ENCODE measurements at regions not wholly inside any gene's neighbourhood (a gene's known extent, or its start where the extent isn't known, plus 50 kb on each side); places are given as distances from the start of the nearest gene placed in this dataset.

DNA sequence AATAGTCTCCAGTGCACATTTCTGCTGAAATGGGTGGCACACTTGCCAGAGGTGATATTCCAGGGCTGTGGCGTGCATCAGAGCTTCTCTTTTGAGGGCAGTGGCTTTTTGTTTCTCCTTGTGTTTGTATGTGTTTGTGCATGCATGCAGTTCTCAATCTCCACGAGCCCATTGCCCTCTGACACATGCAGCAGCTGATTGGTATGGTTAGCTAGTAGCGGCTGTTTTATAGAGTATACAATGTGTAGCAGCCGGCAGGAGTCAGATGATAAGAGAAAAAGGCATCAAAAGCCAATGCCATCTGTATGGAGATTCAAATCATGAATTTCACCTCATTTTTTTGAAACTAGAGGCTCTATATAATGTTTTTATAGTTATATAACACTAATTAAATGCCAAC lies 616.9 kb upstream of the STXBP6 start:
- no peak for TF ChIP-seq CTCF (IDR thresholded peaks at IDR 0.05; ENCODE audit: low read depth, low read length)
- no peak overlapping the region for H3K4me3 ChIP-seq (ENCODE audit: low read depth, low read length)

- no peak overlapping the region for H3K4me3 ChIP-seq (ENCODE audit: low read depth, low read length)
- no peak for TF ChIP-seq CTCF (IDR thresholded peaks at IDR 0.05; ENCODE audit: low read depth, low read length)
Measured at GRCh38 chr14:25658988-25659387, 609.0 kb upstream of the STXBP6 start.

- H3K4me3 ChIP-seq (ENCODE audit: low read depth, low read length): no peak overlapping the region
- TF ChIP-seq CTCF (IDR thresholded peaks at IDR 0.05; ENCODE audit: low read depth, low read length): no peak
Measured at GRCh38 chr14:25630447-25630846, 580.5 kb upstream of the STXBP6 start.

DNA sequence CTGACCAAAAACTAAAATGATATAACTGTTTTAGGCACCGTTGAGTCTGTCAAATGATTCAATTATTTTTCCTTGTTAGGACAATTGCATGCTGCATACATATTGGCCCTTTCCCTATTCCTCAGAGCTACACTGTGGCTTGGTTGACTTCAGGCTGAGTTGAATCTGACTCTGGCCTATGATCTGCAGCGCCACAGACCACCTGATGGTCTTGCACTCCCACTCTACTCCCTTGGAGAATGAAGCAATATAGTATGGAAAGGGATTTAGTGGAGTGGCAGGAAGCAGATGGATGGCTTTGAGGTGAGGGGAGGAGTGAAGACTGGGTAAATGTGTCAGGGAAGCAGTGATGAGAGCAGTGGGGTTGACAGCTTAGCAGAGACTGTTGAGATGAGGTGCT lies 579.0 kb upstream of the STXBP6 start:
- H3K4me3 ChIP-seq (ENCODE audit: low read depth, low read length): no peak overlapping the region
- TF ChIP-seq CTCF (IDR thresholded peaks at IDR 0.05; ENCODE audit: low read depth, low read length): no peak

DNA sequence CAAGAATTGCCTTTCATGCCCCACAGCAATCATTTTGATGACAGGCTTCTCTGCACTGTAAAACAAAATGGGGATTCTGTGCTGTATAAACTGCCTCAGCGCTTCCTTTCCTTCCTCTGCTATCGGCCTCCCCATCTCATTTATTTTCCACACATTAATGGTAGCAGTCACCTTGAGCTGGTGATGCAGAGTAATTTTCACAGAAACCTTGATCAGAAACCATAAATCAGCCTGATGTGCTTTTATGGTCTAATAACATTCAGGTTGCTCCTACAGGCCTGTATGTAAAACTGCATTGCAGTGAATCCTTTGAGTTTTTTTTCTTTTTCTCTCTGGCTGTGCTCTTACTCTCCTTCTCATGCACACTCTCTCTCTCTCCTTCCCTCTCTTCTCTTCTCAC lies 578.4 kb upstream of the STXBP6 start:
- H3K4me3 ChIP-seq (ENCODE audit: low read depth, low read length): no peak overlapping the region
- TF ChIP-seq CTCF (IDR thresholded peaks at IDR 0.05; ENCODE audit: low read depth, low read length): no peak

GRCh38 chr14:25626986-25627385 lies 577.0 kb upstream of the STXBP6 start:
- no peak for TF ChIP-seq CTCF (IDR thresholded peaks at IDR 0.05; ENCODE audit: low read depth, low read length)
- no peak overlapping the region for H3K4me3 ChIP-seq (ENCODE audit: low read depth, low read length)

- no peak for TF ChIP-seq CTCF (IDR thresholded peaks at IDR 0.05; ENCODE audit: low read depth, low read length)
- no peak overlapping the region for H3K4me3 ChIP-seq (ENCODE audit: low read depth, low read length)
Measured at GRCh38 chr14:25622763-25623162, 572.8 kb upstream of the STXBP6 start.
